ENCODE measurements at regions not wholly inside any gene's neighbourhood (a gene's known extent, or its start where the extent isn't known, plus 50 kb on each side); places are given as distances from the start of the nearest gene placed in this dataset.

- TF ChIP-seq POLR2A (IDR thresholded peaks at IDR 0.05; ENCODE audit: low read length) (no peak), GATA1 (IDR thresholded peaks at IDR 0.05; ENCODE audit: low read depth, low read length) (no peak)
Measured at GRCh38 chr13:70668983-70669382, 560.7 kb upstream of the KLHL1 start.

Measured in erythroblast (primary cell).